A673 (cell line): ENCODE measurements at regions not wholly inside any gene's neighbourhood (a gene's known extent, or its start where the extent isn't known, plus 50 kb on each side); places are given as distances from the start of the nearest gene placed in this dataset.

Source experiments
- BruUV-seq: library from RNA; stranded (reverse); fragments of 400-500 nt; replicated peaks from 2 replicates; lab custom pipeline; 2021; lab: Mats Ljungman, UMichigan
- CTCF ChIA-PET: fragments of 300-600 bp; sonication (Branson Sonifier 250); formaldehyde crosslinking; loops from one replicate; lab custom pipeline; 2022; ENCODE audit warnings: antibody characterized with exemption; lab: Charles Lee
- POLR2A ChIA-PET: fragments of 300-600 bp; sonication (Branson Sonifier 250); formaldehyde crosslinking; loops from one replicate; lab custom pipeline; 2022; ENCODE audit warnings: antibody characterized with exemption; ENCODE audit not compliant: low non-redundant PET; lab: Charles Lee
- DNase-seq: peaks from one replicate; pipeline ENCODE4 v3.0.0-alpha.2; 2015; ENCODE audit warnings: low spot score
- H3K27ac ChIP-seq: fragments of 200-600 bp; sonication (generic); 2 replicates; pipeline ENCODE4 v1.5.1; 2016; ENCODE audit warnings: mixed run types, low read depth, mild to moderate bottlenecking, mixed read lengths, antibody characterized with exemption, low read length; ENCODE audit not compliant: poor library complexity, severe bottlenecking
- H3K27me3 ChIP-seq: fragments of 200-600 bp; sonication (generic); replicated peaks from 2 replicates; pipeline ENCODE4 v1.6.1; 2017; ENCODE audit warnings: mixed run types, low read depth, mild to moderate bottlenecking, mixed read lengths, antibody characterized with exemption, low read length; ENCODE audit not compliant: insufficient read depth, poor library complexity
- H3K36me3 ChIP-seq: fragments of 200-600 bp; sonication (generic); 2 replicates; pipeline ENCODE4 v1.6.1; 2016; ENCODE audit warnings: mixed run types, mild to moderate bottlenecking, mixed read lengths, antibody characterized with exemption, low read length; ENCODE audit not compliant: insufficient read depth, poor library complexity, severe bottlenecking
- H3K4me1 ChIP-seq: fragments of 200-600 bp; sonication (generic); 2 replicates; pipeline ENCODE4 v1.6.1; 2017; ENCODE audit warnings: mixed run types, mild to moderate bottlenecking, mixed read lengths, antibody characterized with exemption, low read length; ENCODE audit not compliant: insufficient read depth, poor library complexity, severe bottlenecking
- H3K4me3 ChIP-seq: fragments of 200-600 bp; sonication (generic); 2 replicates; pipeline ENCODE4 v1.5.1; 2016; ENCODE audit warnings: low read depth, mixed run types, mild to moderate bottlenecking, mixed read lengths, low read length; ENCODE audit not compliant: poor library complexity, severe bottlenecking
- H3K9me3 ChIP-seq: fragments of 200-600 bp; sonication (generic); 2 replicates; pipeline ENCODE4 v1.6.1; 2016; ENCODE audit warnings: mixed run types, low read depth, mild to moderate bottlenecking, mixed read lengths, antibody characterized with exemption, low read length; ENCODE audit not compliant: poor library complexity, severe bottlenecking
- EZH2 ChIP-seq: fragments of 200-600 bp; sonication (generic); IDR thresholded peaks from 2 replicates; pipeline ENCODE4 v1.6.1; 2017; ENCODE audit warnings: borderline replicate concordance, low read depth, mild to moderate bottlenecking, mixed read lengths, antibody characterized with exemption, low read length; ENCODE audit not compliant: poor library complexity, severe bottlenecking
- intact Hi-C: fragments of 100-400 bp; cut with micrococcal nuclease; formaldehyde crosslinking; loops from one replicate; pipeline ENCODE4 v1.10.0; 2022; ENCODE audit not compliant: unreplicated experiment
- TF ChIP-seq, protein P1 (sequence below): fragments of 300-800, 200-600 bp; sonication (generic); conservative IDR thresholded peaks from 2 replicates; pipeline ENCODE4 v1.5.1; 2017; ENCODE audit warnings: low read depth, mild to moderate bottlenecking, antibody characterized with exemption, low read length, moderate library complexity, mixed read lengths

DNA sequence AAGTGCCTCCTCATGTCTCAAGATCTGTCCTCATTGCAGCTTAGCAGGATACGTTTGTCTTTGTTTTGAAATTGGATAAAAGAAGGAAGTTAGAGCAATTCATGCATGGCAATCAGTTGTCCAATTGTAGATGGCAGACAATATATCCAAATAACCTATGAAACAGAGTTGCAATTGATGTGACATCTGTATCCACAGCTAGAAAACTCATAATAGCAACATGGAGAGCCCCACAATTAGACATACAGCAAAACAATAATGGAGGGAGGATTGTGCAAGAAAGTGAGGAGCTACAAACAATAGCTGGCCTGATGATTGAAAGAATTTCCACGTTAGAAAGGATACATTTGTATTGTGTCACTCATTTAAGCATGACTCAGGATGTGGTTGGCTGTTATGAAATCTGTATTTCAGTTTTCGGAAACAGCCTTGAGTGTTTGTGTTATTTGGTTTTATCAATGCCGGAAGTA, 132.0 kb downstream of the FAM174A start:
- intact Hi-C loops: no loop called here
- no peak for TF ChIP-seq EZH2
- TF ChIP-seq, protein P1, sequence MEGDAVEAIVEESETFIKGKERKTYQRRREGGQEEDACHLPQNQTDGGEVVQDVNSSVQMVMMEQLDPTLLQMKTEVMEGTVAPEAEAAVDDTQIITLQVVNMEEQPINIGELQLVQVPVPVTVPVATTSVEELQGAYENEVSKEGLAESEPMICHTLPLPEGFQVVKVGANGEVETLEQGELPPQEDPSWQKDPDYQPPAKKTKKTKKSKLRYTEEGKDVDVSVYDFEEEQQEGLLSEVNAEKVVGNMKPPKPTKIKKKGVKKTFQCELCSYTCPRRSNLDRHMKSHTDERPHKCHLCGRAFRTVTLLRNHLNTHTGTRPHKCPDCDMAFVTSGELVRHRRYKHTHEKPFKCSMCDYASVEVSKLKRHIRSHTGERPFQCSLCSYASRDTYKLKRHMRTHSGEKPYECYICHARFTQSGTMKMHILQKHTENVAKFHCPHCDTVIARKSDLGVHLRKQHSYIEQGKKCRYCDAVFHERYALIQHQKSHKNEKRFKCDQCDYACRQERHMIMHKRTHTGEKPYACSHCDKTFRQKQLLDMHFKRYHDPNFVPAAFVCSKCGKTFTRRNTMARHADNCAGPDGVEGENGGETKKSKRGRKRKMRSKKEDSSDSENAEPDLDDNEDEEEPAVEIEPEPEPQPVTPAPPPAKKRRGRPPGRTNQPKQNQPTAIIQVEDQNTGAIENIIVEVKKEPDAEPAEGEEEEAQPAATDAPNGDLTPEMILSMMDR: no peak
- H3K9me3 ChIP-seq: no peaks in the 10 kb centered on the region
- no TSS peak for BruUV-seq
- H3K36me3 ChIP-seq: no peaks in the 10 kb centered on the region
- CTCF ChIA-PET: no interaction called here
- H3K4me3 ChIP-seq: no peak overlapping the region
- DNase-seq: peak; percentile 48
- no peaks in the 10 kb centered on the region for H3K27me3 ChIP-seq
- H3K27ac ChIP-seq: no peak overlapping the region
- POLR2A ChIA-PET: no interaction called here
- no peaks in the 10 kb centered on the region for H3K4me1 ChIP-seq

DNA sequence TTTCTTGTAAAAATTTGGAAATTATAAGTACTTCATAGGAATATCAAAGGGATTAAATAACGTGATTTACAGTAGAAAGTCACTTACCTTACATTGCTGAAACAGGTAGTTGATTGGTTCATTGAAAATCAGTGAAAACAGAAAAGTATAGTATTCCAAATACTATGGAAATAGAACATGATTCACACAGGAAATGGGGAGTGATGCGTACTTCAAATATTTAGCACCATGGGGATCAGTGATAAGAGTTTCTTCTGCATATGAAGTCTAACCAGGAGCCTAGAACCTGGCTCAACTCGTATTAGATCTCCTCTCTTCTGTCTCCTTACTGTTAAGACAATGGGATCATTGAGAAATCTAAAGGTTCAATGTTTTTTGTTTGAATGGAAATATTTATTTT, 133.3 kb downstream of the FAM174A start:
- Histone ChIP-seq H3K9me3 (no peaks in the 10 kb centered on the region), H3K4me1 (no peaks in the 10 kb centered on the region), H3K27me3 (no peaks in the 10 kb centered on the region), H3K4me3 (no peak overlapping the region), H3K27ac (no peak overlapping the region), H3K36me3 (no peaks in the 10 kb centered on the region)
- ChIA-PET CTCF (no interaction called here), POLR2A (no interaction called here)
- TF ChIP-seq, protein P1: no peak
- intact Hi-C loops: no loop called here
- BruUV-seq: no TSS peak
- peak; percentile 3 for DNase-seq

GRCh38 chr5:100676817-100677631, 141.8 kb downstream of the FAM174A start:
- no peak overlapping the region for H3K4me3 ChIP-seq
- no peaks in the 10 kb centered on the region for H3K27me3 ChIP-seq
- DNase-seq: peak; percentile 33
- H3K9me3 ChIP-seq: no peaks in the 10 kb centered on the region
- CTCF ChIA-PET: no interaction called here
- no peaks in the 10 kb centered on the region for H3K4me1 ChIP-seq
- intact Hi-C loops: no loop called here
- no peak overlapping the region for H3K27ac ChIP-seq
- POLR2A ChIA-PET: no interaction called here
- no peaks in the 10 kb centered on the region for H3K36me3 ChIP-seq
- no peak for TF ChIP-seq EZH2
- TF ChIP-seq, protein P1: no peak
- no TSS peak for BruUV-seq
